H9 (cell line): ENCODE measurements at regions not wholly inside any gene's neighbourhood (a gene's known extent, or its start where the extent isn't known, plus 50 kb on each side); places are given as distances from the start of the nearest gene placed in this dataset.

ENCODE experiments used
- DNase-seq: peaks from one replicate; pipeline ENCODE4 v3.0.0-alpha.2; 2017
- H2AFZ ChIP-seq: one replicate; pipeline ENCODE4 v1.6.1; 2013; ENCODE audit warnings: mild to moderate bottlenecking, low read length, control low read depth, moderate library complexity
- H2AK5ac ChIP-seq: 2 replicates; pipeline ENCODE4 v1.6.1; 2013; ENCODE audit warnings: low read length, control low read depth, mixed read lengths; ENCODE audit not compliant: insufficient read length
- H2BK120ac ChIP-seq: one replicate; pipeline ENCODE4 v1.6.1; 2013; ENCODE audit warnings: low read depth, mild to moderate bottlenecking, low read length, control low read depth, inconsistent platforms; ENCODE audit not compliant: poor library complexity, severe bottlenecking
- H2BK12ac ChIP-seq: 2 replicates; pipeline ENCODE4 v1.6.1; 2013; ENCODE audit warnings: low read length, control low read depth, mixed read lengths, low read depth; ENCODE audit not compliant: insufficient read length
- H2BK15ac ChIP-seq: 2 replicates; pipeline ENCODE4 v1.6.1; 2013; ENCODE audit warnings: low read depth, low read length, control low read depth
- H2BK20ac ChIP-seq: one replicate; pipeline ENCODE4 v1.6.1; 2013; ENCODE audit warnings: low read depth, mild to moderate bottlenecking, low read length, control low read depth, inconsistent platforms; ENCODE audit not compliant: poor library complexity, severe bottlenecking
- H2BK5ac ChIP-seq: 2 replicates; pipeline ENCODE4 v1.6.1; 2013; ENCODE audit warnings: low read length, control low read depth, mixed read lengths; ENCODE audit not compliant: insufficient read length
- H3K14ac ChIP-seq: 2 replicates; pipeline ENCODE4 v1.6.1; 2013; ENCODE audit warnings: low read length, control low read depth; ENCODE audit not compliant: insufficient read depth
- H3K18ac ChIP-seq: 2 replicates; pipeline ENCODE4 v1.6.1; 2013; ENCODE audit warnings: low read depth, mild to moderate bottlenecking, mixed read lengths, low read length, control low read depth; ENCODE audit not compliant: insufficient read length
- H3K23ac ChIP-seq: 2 replicates; pipeline ENCODE4 v1.6.1; 2013; ENCODE audit warnings: low read length, control low read depth, mixed read lengths, low read depth; ENCODE audit not compliant: insufficient read length
- H3K23me2 ChIP-seq: 2 replicates; pipeline ENCODE4 v1.6.1; 2013; ENCODE audit warnings: low read depth, mild to moderate bottlenecking, mixed read lengths, low read length, control low read depth; ENCODE audit not compliant: insufficient read length, poor library complexity, severe bottlenecking
- H3K27ac ChIP-seq: 2 replicates; pipeline ENCODE4 v1.5.1; 2013; ENCODE audit warnings: low read length, control low read depth, mixed read lengths, low read depth; ENCODE audit not compliant: insufficient read length
- H3K27me3 ChIP-seq: 2 replicates; pipeline ENCODE4 v1.6.1; 2013; ENCODE audit warnings: low read length, control low read depth, inconsistent platforms; ENCODE audit not compliant: insufficient read depth
- H3K4ac ChIP-seq: 2 replicates; pipeline ENCODE4 v1.6.1; 2013; ENCODE audit warnings: low read depth, mild to moderate bottlenecking, control low read depth, inconsistent platforms, low read length, moderate library complexity
- H3K4me1 ChIP-seq: 2 replicates; pipeline ENCODE4 v1.6.1; 2013; ENCODE audit warnings: low read length, control low read depth, inconsistent platforms; ENCODE audit not compliant: insufficient read depth
- H3K4me2 ChIP-seq: 2 replicates; pipeline ENCODE4 v1.6.1; 2013; ENCODE audit warnings: low read length, control low read depth, mixed read lengths; ENCODE audit not compliant: insufficient read length, insufficient read depth
- H3K56ac ChIP-seq: 2 replicates; pipeline ENCODE4 v1.6.1; 2013; ENCODE audit warnings: low read depth, mild to moderate bottlenecking, mixed read lengths, low read length, control low read depth; ENCODE audit not compliant: insufficient read length
- H3K79me1 ChIP-seq: 2 replicates; pipeline ENCODE4 v1.6.1; 2013; ENCODE audit warnings: low read depth, mild to moderate bottlenecking, moderate library complexity, low read length, control low read depth, inconsistent platforms; ENCODE audit not compliant: insufficient read depth, poor library complexity, severe bottlenecking
- H3K79me2 ChIP-seq: 2 replicates; pipeline ENCODE4 v1.6.1; 2013; ENCODE audit warnings: low read length, control low read depth, inconsistent platforms; ENCODE audit not compliant: insufficient read depth
- H3K9ac ChIP-seq: 2 replicates; pipeline ENCODE4 v1.6.1; 2013; ENCODE audit warnings: low read length, control low read depth, mixed read lengths; ENCODE audit not compliant: insufficient read length; ENCODE audit errors: extremely low read depth
- H3K9me3 ChIP-seq: one replicate; pipeline ENCODE4 v1.6.1; 2013; ENCODE audit warnings: low read depth, low read length, inconsistent platforms; ENCODE audit not compliant: control insufficient read depth
- H3T11ph ChIP-seq: one replicate; pipeline ENCODE4 v1.6.1; 2013; ENCODE audit warnings: mild to moderate bottlenecking, low read length, control low read depth, inconsistent platforms
- H4K20me1 ChIP-seq: one replicate; pipeline ENCODE4 v1.6.1; 2013; ENCODE audit not compliant: control insufficient read depth, insufficient read length, insufficient read depth
- H4K5ac ChIP-seq: 2 replicates; pipeline ENCODE4 v1.6.1; 2013; ENCODE audit warnings: low read depth, mild to moderate bottlenecking, mixed read lengths, low read length, control low read depth; ENCODE audit not compliant: insufficient read length
- H4K8ac ChIP-seq: replicated peaks from 2 replicates; pipeline ENCODE4 v1.6.1; 2013; ENCODE audit warnings: low read length, control low read depth, mixed read lengths, low read depth; ENCODE audit not compliant: insufficient read length
- H4K91ac ChIP-seq: 2 replicates; pipeline ENCODE4 v1.6.1; 2013; ENCODE audit warnings: low read depth, mild to moderate bottlenecking, moderate library complexity, mixed read lengths, low read length, control low read depth; ENCODE audit not compliant: insufficient read length
- H3K27ac Mint-ChIP-seq, 3 experiments: 2 replicates in 2 of 3; 3 replicates in 1 of 3; pipeline ENCODE4 v1.8.0; 2020 to 2021; ENCODE audit warnings: mixed read lengths in 3 of 3, mild to moderate bottlenecking in 1 of 3, moderate library complexity in 1 of 3
- H3K27me3 Mint-ChIP-seq: 2 replicates; pipeline ENCODE4 v1.8.0; 2021; ENCODE audit warnings: low read depth, mild to moderate bottlenecking, moderate library complexity, mixed read lengths
- H3K36me3 Mint-ChIP-seq, 3 experiments: 2 replicates in 2 of 3; 3 replicates in 1 of 3; pipeline ENCODE4 v1.8.0; 2020 to 2021; ENCODE audit warnings: low read depth in 3 of 3, mixed read lengths in 3 of 3; ENCODE audit not compliant: insufficient read depth in 1 of 3
- H3K4me1 Mint-ChIP-seq, 2 experiments: 2 replicates each; pipeline ENCODE4 v1.8.0; 2020; ENCODE audit warnings: mixed read lengths in 2 of 2
- H3K4me3 Mint-ChIP-seq, 2 experiments: 2 replicates in 1 of 2; 3 replicates in 1 of 2; pipeline ENCODE4 v1.8.0; 2020 to 2021; ENCODE audit warnings: mild to moderate bottlenecking in 2 of 2, mixed read lengths in 2 of 2, moderate library complexity in 1 of 2
- H3K9me3 Mint-ChIP-seq, 2 experiments: 2 replicates in 1 of 2; 3 replicates in 1 of 2; pipeline ENCODE4 v1.8.0; 2020; ENCODE audit warnings: mild to moderate bottlenecking in 2 of 2, mixed read lengths in 2 of 2, moderate library complexity in 1 of 2
- CTCF ChIP-seq: fragments of 200-600 bp; sonication (generic); conservative IDR thresholded peaks from 3 replicates; pipeline ENCODE4 v1.8.0; 2021; ENCODE audit warnings: antibody characterized with exemption, mild to moderate bottlenecking
- WGBS: extraction: QIAGEN DNeasy Blood & Tissue Kit; methylation state at CpG from one replicate; pipeline ENCODE4 v1.1.7; 2013; ENCODE audit warnings: missing lambda C conversion rate, low lambda C conversion rate, mixed read lengths; ENCODE audit not compliant: insufficient read length; ENCODE audit errors: extremely low coverage; 5-methylcytosine and 5-hydroxymethylcytosine counted together

- Histone ChIP-seq H3T11ph (no peak overlapping the region), H3K27ac (no peak overlapping the region), H3K9ac (no peak overlapping the region), H3K27me3 (no peaks in the 10 kb centered on the region), H3K79me2 (no peaks in the 10 kb centered on the region), H2BK12ac (no peak overlapping the region), H4K91ac (no peak overlapping the region), H3K4me2 (no peak overlapping the region), H3K79me1 (no peaks in the 10 kb centered on the region), H4K5ac (no peak overlapping the region), H2BK5ac (no peak overlapping the region), H3K4ac (no peak overlapping the region), H2AK5ac (no peak overlapping the region), H2BK15ac (no peak overlapping the region), H2AFZ (no peak overlapping the region), H3K14ac (no peak overlapping the region), H3K56ac (no peak overlapping the region), H4K20me1 (no peaks in the 10 kb centered on the region), H2BK120ac (no peak overlapping the region), H3K18ac (no peak overlapping the region), H3K9me3 (peaks cover 4% of the 10 kb centered on the region), H3K4me1 (no peaks in the 10 kb centered on the region), H2BK20ac (no peak overlapping the region), H3K23me2 (no peaks in the 10 kb centered on the region), H3K23ac (no peak overlapping the region), H4K8ac (no peak overlapping the region)
- DNase-seq = no peak
- Mint-ChIP-seq H3K4me3 (no peak overlapping the region), H3K4me1 (peaks cover 10% of the 10 kb centered on the region in 2 experiments), H3K36me3 (peaks cover 18 to 33% (median 21%) of the 10 kb centered on the region in 3 experiments), H3K9me3 (peaks cover 27 to 35% of the 10 kb centered on the region in 2 experiments), H3K27me3 (no peaks in the 10 kb centered on the region), H3K27ac (no peak overlapping the region)
- no peak for TF ChIP-seq CTCF
- WGBS = no CpG with 5 or more reads among the region's 3 CpGs
Observed at GRCh38 chr18:66077066-66077465, 326.3 kb downstream of the CDH7 start.
